HG03575 (cell line): ENCODE measurements at regions not wholly inside any gene's neighbourhood (a gene's known extent, or its start where the extent isn't known, plus 50 kb on each side); places are given as distances from the start of the nearest gene placed in this dataset.

Experiments used
- ATAC-seq: cut with Tn5 transposase; IDR thresholded peaks from one replicate; pipeline ENCODE4 v1.9.1; 2021; ENCODE audit not compliant: unreplicated experiment, insufficient number of reproducible peaks, low FRiP score; ENCODE audit errors: extremely low read depth

DNA sequence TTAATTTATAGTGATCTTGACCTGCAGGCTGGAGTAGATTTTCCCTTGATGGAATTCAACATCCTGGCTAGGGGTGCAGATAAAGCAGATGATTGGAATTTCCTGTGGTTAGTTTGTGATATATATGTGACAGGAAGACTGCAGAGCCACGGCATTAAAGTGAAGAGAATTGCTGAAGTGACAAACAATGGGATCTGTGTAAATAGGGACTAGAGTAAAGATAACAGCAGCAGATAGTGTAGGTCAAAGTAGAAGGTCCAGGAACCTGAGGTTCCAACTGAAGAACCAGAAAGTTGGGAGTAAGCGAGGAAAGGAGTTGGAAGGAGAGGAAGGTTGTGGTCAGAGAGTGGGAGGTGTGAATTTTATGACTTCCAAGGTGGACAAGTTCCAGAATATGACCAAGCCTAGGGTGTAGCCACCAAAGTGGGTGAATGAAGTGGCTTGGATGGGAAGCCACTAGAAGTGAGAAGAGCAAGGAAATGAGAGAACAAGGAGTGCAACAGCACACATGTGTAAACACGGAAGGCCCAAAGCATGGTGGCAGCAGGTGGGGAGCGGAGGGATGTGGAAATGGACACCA, 325.0 kb downstream of the RAB28 start:
- no peak for ATAC-seq

DNA sequence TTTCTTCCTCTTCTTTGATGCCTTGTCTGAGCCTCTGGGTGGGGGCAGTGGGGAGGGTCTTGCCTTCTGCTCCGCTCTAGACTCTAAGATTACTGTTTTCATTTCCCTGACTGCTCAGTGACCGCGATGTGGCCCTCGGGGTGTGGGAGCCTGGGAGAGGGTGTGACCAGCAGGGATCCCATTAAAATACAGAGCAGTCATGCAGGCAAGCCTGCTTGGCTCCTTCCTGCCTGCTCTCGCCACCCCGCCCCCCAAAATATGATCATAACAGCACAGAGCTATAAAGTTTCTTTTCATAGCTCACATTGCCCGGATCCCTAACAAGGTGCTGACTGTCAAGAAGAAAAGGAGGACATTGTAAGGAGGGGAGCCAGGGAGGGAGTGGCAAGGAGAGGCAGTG, 332.9 kb downstream of the RAB28 start:
- no peak for ATAC-seq

DNA sequence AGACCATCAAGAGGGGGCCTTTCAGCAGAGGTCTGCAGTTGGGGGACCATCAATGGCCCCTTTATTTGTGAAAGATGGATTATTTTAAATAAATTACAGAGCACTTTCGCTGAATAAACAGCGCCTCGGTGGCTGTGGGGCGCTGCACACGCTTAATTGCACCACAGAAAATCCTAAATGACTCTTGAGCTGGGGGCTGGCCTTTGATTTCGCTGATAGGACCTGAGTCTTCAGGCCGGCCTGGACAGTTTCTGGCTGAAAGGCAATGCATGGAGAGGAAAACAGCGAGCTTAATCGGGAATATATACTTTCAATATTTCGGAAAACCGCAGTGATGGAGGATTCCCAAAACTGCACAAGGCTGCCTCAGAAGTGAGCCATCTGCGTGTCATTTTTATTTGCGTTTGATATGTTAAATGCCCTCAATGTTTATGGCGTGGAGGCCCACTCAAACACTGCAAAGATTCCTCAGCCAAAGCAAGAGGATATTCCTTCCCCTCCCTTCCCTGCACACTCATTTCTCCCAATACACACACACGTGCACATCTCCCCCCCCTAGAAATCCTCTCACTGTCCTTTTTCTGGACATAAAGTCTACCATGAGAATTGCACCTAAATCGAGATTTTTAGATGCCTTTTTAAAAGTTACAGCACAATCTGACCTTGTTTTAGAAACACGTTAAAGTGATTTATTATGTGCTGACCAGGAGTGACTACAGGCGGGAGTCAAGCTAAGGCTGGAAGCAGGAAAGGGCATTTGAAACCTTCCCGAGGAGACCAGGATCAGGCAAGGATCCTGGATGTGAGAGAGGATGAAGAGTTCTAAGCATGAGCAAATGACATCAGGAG, 340.7 kb downstream of the RAB28 start:
- no peak for ATAC-seq

DNA sequence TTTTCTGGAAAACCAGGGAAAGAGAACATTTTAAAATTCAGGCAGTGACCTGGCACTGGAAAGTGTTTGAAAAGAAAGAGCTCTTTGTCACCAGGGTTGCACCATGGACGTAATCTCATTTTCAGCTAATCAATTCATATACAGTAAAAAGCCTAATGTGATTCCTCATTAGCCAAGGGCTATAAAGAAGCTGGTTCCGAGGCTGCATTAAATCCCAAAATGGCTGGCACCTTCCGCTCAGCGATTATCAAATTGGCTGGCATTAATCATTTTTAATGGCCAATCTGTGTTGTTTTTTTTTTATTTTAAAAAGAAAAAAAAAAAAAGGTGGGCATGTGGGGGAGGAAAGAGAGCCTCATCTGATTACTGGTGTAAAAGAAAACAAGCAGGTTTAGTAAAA, 341.4 kb downstream of the RAB28 start:
- no peak for ATAC-seq

DNA sequence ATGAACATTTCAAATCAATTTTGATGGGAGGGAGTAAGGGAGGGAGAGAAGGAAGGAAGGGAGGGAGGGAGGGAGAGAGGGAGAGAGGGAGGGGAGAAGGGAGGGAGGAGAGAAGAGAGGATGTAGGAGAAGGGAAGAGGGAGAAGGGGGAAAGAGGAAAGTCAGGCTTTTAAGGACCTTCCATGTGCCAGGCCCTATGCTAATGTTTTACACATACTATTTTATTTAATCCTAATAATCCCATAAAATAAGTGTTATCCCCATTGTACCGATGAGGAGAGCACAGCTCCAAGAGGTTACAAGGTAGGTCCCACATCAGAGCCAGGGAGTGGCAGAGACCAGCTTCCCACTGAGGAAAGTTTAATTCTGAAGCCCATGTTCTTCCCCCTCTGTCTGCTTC, 341.9 kb downstream of the RAB28 start:
- ATAC-seq: no peak

DNA sequence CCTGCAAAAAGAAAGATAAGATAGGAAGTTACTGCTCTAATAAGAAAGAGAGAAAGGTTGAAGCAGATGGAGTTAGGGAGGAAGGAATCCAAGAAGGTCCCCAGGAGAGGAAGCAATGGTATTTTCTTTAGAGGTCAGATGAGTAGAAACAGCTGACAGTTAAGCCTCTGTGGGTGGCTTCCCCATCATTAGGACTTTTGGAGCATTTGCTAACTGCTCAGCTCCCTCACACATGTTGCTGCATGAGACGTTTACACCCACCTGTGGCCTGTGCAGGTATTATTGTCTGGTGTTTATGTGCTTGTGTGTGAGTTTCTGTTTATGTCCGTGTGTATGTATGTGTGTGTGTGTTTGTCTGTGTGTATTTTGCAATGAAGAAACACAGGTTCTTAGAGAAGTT, 346.8 kb downstream of the RAB28 start:
- ATAC-seq: no peak

DNA sequence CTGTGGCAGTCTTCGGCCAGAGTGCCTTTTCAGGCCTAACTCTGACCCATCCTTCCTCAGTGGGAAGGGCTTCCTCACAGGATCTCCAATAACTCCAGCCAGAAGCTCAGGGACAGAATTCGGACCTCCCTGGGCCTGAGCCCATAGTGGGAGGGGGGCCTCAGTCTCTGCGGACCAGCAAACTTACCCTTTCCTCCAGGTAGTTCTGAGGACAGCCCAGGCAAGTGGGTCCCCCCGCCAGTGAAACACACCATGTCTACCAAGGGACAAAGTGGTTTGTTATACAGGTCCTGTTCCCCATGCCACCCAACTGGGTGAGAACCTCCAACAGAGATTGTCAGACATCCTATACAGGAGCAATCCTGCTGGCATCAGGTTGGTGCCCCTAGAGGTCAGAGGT, 350.4 kb downstream of the RAB28 start:
- ATAC-seq: no peak

DNA sequence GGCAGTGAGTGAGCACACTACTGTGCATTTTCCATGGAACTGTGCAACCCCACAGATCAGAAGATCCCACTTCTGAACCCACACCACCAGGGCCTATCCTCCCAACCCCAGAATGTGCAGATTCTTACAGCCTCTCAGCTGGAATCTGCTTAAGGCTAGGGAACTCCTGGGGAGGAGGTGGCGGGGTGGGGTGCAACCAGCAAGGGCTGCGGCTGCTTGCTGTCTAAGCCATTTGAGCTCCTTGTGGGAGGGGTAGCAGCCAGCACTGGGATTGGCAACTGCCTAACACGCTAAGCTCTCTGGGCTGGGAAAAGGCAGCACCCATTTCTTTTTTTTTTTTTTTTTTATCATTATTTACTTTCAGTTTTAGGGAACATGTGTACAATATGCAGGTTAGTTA, 353.3 kb downstream of the RAB28 start:
- ATAC-seq: no peak

DNA sequence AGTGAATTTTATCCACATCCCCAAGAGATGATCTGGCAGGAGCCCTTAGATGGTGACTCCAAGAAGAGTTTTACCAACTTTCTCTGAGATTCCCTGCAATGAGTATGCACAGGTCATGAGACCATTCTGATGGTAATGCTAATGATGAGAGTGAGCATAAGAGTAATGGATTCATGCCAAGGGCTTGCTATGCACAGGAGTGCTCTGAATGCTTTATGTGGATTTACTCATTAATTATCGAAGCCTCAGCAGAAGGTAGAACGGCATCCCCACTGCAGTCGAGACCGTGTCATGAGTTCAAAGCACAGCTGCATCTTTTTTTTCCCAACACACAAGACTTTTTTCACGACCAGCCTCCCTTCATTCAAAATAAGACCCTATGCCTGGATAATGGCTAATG, 355.0 kb downstream of the RAB28 start:
- no peak for ATAC-seq

DNA sequence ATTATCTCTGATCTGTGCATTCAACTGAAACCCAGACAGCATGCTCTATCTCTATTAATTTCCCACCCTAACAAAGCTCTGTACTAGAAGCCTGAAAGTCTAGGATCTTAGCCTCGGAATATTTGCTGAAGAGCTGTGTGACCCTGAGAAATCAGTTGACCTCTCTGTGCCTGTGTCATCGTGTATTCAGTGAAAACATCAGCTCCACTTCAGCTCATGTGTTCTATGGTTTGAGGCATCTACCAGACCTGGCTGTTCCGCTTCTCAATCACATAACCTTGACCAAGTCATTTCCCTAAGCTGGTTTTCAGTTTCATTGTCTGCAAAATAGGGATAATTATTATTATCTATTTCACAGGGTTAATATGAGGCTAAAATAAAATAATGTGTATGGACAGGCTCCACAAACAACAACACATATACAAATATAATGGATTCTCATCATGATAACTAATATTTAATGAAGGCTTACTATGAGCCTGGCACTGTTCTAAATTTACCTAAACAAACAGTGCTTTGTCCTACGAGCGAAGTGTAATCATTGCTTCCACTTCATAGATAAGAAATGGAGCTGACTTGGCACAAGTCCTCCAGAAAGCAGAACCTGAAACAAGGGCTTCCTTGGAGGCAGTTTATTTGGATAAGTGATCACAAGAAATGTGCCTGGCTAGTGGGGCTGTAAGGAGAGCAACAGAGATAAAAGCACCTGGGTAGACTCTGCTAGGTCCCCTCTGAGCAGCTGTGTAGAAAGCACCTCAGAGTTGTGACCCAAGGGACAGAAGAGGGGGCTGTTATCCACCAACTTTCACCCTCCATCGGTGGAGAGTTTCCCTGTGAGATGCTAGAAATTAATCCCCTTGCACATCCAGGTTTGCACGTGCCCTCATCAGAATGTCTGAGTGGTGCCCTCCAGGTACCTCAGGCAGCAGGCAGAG, 356.9 kb downstream of the RAB28 start:
- no peak for ATAC-seq

DNA sequence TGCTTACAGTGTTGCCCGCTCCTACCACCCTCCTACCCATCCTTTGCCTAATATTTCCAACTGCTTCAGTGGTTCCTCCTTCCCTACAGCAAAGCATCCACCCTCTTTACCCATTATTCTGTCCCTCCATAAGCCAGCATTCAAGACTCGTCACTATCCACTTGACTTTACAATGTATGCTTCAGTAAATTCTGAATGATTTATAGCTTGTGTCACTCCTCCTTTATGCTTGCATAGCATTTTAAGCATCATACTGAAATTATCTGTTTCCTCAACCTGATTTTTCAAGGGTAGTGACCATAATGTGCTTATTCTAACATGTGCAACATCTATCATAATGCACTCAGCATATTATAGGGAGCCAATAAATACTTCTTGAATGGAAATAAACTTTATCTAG, 365.5 kb downstream of the RAB28 start:
- ATAC-seq: no peak

DNA sequence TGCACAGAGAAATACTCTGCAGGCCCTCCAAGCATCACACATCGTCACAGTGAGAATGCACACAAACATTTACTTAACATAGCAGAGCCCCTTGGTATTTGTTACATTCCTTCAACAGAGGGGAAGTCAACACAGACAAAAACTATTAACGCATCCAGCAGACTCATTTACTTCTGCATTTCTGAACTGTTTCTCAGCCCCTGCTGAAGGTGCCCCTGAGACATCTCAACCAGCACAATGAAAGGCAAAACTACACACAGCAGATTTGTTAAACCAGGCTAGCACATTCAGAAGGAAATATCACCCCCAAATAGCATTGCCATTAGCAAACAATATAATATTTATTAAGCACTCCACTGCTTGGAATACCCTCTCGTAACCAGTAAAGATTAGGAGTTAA, 367.0 kb downstream of the RAB28 start:
- no peak for ATAC-seq

DNA sequence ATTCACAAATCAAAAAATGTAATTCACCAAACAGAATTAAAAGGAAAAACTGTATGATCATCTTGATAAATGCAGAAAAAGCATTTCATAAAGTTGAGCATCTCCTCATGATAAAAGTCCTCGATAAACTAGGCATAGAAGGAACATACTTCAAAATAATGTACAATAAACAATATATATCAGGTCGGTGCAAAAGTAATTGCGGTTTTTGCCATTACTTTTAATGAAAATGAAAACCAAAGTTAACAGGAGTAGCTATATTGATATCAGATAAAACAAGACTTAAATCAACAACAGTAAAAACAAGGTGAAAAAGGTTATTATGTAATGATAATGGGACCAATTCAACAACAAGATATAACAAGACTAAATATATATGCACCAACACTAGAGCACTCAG, 372.1 kb downstream of the RAB28 start:
- no peak for ATAC-seq

DNA sequence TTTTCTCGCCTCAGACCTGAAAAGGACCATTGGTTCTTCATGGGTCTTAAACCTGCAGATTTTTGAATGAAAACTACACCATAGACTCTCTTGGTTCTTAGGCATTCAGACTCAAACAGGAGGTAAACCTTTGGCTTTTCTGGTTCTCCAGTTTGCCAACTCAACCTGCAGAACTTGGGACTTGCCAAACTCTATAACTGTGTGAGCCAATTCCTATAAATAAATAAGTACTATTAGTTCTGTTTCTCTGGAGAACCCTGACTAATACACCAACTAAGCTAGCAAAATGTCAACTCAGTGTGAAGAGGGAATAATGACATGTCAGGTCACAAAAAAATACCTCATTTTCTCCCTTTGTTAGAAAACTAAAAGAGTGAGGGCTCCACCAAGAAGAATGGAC, 374.6 kb downstream of the RAB28 start:
- ATAC-seq: no peak

DNA sequence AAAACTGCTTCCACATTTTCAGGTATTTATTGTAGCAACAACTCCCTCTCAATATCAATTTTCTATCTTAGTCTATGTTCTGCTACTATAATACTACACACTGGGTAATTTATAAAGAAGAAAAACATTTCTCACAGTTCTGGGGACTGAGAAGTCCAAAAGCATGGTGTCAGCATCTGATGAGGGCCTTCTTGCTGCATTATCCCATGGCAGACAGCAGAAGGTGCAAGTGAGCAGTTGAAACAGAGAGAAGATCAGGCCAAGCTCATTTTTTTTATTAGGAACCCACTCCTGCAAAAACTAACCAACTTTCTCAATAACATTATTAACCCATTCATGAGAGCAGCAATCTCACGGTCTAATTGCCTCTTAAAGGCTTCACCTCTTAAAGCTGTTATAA, 376.0 kb downstream of the RAB28 start:
- no peak for ATAC-seq

DNA sequence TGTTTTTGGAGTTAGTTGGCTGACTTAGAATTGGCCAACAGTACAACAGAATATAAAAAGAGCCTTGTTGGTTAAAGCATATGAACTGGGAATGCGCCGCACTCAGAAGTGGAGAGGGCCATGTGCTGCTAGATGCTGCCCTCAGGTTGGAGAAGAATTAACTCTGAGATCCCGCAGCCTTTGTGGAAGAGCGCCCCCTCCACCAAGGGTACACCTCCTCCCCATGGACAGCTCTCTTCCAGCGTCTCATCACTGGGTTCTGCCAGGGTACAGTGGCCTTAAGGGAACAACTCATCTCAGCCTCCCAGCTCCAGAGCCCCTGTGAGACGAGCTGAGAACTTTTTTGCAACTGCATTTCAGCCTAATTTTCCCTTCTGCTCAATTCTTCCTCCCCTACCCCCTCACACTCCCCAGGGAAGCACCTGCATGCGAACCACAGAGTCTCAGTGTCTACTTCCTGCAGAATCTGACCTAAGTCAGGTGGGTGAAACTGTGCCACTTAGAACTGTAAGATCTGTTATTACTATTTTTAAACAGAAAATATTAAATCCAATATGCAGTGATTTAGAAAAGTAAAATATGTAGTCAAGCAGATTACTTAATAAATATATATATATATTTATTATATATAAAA, 380.6 kb downstream of the RAB28 start:
- no peak for ATAC-seq

DNA sequence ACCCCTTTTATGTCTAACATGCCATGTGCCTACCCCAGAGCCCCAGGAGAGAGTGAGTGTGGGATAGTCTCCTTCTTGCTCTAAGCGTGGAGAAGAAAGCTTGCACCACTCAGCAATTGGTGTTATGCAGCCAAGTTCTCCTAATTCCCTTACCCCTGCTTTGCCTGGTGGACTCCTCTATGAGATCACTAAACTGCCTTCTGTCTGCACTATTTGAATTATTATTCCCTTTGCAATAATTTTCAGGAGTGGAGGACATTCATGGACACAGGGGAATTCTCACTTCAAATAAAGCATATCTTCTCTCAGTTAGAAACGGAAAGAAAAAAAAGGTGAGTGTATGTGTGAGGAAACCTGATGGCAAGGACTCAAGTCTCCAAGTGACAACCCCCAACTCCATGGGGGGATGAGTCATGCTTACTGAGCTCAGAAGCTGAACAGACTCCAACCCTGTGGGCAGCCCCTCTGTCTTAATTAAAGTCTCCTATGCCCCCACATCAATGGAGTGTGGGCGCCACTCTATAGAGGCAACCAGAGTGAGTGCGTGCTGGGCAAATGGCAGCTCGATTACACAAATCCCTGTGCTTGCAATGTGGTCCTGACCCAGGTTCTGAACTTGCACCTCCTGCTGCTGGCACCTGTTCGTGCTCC, 381.9 kb downstream of the RAB28 start:
- ATAC-seq: no peak

DNA sequence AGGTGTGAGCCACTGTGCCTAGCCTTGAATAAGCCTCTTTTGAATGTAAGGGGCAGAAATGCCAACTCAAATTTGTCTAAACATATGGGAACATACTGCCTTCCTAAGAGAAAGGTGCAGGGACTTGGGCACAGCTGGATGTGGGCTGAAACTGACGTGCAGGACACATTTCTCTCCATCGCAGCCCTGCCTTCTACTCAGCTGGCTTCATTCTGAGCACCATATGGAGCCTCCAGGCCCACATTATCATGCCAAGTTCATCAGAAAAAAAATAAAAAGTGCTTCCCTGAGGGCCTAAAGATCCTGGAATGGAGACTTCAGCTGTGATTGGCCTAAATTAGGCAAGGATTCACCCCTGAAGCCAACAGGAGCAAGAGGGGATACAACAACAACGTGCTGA, 386.2 kb downstream of the RAB28 start:
- ATAC-seq: no peak

DNA sequence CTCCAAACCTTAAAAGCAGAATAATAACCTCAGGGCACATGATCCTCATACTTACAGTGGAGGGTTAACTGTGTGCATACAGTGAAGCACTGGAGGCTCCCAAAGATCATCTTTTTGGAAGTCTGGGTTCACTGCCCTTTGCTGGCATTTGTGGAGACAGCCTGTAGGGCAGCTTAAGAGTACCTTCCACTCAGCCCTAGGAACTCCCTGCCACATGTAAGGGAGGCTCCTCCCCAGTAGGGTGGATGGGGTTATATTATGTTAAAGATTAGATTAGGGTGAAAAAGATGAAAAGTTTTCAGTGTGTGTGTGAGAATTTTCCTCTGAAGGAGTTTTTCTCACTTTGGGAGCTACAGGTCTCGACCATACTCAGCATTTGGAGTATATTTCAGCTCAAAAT, 388.4 kb downstream of the RAB28 start:
- ATAC-seq: no peak
